Peyer's patch (tissue), 4 donors: ENCODE measurements at regions not wholly inside any gene's neighbourhood (a gene's known extent, or its start where the extent isn't known, plus 50 kb on each side); places are given as distances from the start of the nearest gene placed in this dataset.

Source experiments
- DNase-seq, 3 donors: peaks; one replicate each; pipeline ENCODE4 v3.0.0-alpha.2; 2017 to 2019
- H3K27ac ChIP-seq, 4 donors: fragments of 200-600 bp; sonication (generic); one replicate each; pipeline ENCODE4 v1.5.1; 2016 to 2019
- H3K27me3 ChIP-seq, 2 donors: fragments of 200-600 bp; sonication (generic); one replicate each; pipeline ENCODE4 v1.5.1; 2019
- H3K36me3 ChIP-seq, 3 donors: fragments of 200-600 bp; sonication (generic); one replicate each; pipeline ENCODE4 v1.5.1; 2016 to 2019
- H3K4me1 ChIP-seq, 4 donors: fragments of 200-600 bp; sonication (generic); one replicate each; pipeline ENCODE4 v1.5.1; 2016 to 2019
- H3K4me3 ChIP-seq, 4 donors: fragments of 200-600 bp; sonication (generic); 1 replicate in 3 of 4; 2 replicates in 1 of 4; pipeline ENCODE4 v1.5.1; 2016 to 2019; ENCODE audit warnings: mild to moderate bottlenecking in 1 of 4
- H3K9me3 ChIP-seq, 4 donors: fragments of 200-600 bp; sonication (generic); one replicate each; pipeline ENCODE4 v1.5.1; 2016 to 2019; ENCODE audit warnings: mild to moderate bottlenecking in 1 of 4
- POLR2A ChIP-seq, 2 donors: fragments of 450-650 bp; IDR thresholded peaks; one replicate each; pipeline ENCODE4 v1.5.1; 2017; ENCODE audit warnings: antibody characterized with exemption in 2 of 2, mild to moderate bottlenecking in 2 of 2, moderate library complexity in 2 of 2
- TF ChIP-seq, protein P1 (sequence below), 6 experiments: fragments of 450-650 bp in 4 of 6; fragments of 200-600 bp in 2 of 6; sonication (generic) in 1 of 6; IDR thresholded peaks; one replicate each; pipeline ENCODE4 v1.5.1; 2017 to 2019; ENCODE audit warnings: antibody characterized with exemption in 6 of 6, mild to moderate bottlenecking in 3 of 6, moderate library complexity in 1 of 6

DNA sequence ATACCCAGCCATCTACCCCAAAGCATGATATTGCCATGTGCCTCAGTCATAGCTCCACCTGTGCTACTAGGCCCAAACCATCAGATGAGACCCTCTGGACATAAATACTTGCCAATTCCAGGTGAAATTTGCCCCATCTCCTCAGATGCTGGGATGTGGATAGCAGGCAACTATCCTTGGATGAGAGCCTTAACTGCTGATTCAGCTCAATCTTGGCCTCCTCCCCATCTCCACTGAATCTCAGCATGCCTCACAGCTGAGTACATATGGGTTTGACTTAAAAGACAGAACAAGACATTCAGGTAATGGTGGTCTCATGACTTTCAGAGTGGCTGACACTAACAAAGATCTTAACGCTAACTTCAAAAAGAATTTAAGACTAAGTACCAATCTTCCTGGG, 50.8 kb upstream of the KLHL13 start:
- TF ChIP-seq, protein P1, sequence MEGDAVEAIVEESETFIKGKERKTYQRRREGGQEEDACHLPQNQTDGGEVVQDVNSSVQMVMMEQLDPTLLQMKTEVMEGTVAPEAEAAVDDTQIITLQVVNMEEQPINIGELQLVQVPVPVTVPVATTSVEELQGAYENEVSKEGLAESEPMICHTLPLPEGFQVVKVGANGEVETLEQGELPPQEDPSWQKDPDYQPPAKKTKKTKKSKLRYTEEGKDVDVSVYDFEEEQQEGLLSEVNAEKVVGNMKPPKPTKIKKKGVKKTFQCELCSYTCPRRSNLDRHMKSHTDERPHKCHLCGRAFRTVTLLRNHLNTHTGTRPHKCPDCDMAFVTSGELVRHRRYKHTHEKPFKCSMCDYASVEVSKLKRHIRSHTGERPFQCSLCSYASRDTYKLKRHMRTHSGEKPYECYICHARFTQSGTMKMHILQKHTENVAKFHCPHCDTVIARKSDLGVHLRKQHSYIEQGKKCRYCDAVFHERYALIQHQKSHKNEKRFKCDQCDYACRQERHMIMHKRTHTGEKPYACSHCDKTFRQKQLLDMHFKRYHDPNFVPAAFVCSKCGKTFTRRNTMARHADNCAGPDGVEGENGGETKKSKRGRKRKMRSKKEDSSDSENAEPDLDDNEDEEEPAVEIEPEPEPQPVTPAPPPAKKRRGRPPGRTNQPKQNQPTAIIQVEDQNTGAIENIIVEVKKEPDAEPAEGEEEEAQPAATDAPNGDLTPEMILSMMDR (IDR thresholded peaks at IDR 0.05) = no peak
- no peak for TF ChIP-seq POLR2A (IDR thresholded peaks at IDR 0.05)
- Histone ChIP-seq H3K27ac (no peak overlapping the region), H3K4me3 (no peak overlapping the region), H3K36me3 (no peaks in the 10 kb centered on the region), H3K27me3 (no peaks in the 10 kb centered on the region), H3K4me1 (no peaks in the 10 kb centered on the region), H3K9me3 (no peaks in the 10 kb centered on the region)
- no peak for DNase-seq

DNA sequence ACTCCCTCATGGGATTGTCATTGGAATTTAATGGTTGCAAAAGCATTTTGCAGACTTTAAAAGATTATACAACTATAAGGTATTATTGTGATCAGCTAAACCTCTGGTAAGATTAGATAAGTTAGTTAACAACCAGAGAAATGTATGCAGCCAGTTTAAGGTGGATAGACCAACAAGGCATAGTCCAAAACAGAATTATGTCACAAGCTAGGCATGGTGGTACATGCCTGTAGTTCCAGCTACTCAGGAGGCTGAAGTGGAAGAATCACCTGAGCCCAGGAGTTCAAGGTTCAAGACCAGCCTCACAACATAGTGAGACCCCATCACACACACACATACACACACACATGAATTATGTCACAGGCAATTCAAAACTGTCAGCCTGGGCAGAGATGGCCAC, 54.7 kb upstream of the KLHL13 start:
- Histone ChIP-seq H3K9me3 (no peaks in the 10 kb centered on the region), H3K36me3 (no peaks in the 10 kb centered on the region), H3K27ac (no peak overlapping the region), H3K27me3 (no peaks in the 10 kb centered on the region), H3K4me1 (no peaks in the 10 kb centered on the region), H3K4me3 (no peak overlapping the region)
- no peak for TF ChIP-seq POLR2A (IDR thresholded peaks at IDR 0.05)
- TF ChIP-seq, protein P1 (IDR thresholded peaks at IDR 0.05) = no peak
- no peak for DNase-seq

DNA sequence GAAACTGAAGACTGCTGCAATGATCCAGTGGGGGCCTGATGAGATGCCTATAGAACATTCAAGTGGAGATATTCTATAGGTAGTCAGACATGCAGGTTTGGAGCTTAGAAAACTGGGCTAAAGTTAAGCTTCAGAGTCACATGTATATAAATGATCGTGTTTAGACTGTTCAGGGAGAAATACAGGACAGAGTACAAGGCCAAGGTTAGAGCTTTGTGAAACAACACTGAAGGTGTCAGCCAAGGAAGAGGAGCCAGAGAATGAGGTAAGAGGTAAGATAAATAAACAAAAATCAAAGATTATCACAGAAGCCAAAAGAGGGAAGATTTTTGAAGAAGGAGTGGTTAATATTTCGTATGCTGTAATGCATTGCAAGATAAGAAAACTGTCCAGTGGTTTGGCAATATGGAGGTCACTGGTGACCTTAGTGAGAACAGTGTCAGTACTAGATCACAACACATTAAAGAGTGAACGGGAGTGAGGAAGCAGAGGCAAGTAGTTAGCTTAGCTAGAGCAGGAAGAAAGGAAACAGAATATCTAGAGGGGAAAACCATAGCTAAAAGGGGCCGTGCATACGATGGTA, 58.0 kb upstream of the KLHL13 start:
- no peaks in the 10 kb centered on the region for H3K27me3 ChIP-seq
- H3K4me3 ChIP-seq = no peak overlapping the region
- no peaks in the 10 kb centered on the region for H3K9me3 ChIP-seq
- no peaks in the 10 kb centered on the region for H3K4me1 ChIP-seq
- TF ChIP-seq POLR2A (IDR thresholded peaks at IDR 0.05) = no peak
- TF ChIP-seq, protein P1 (IDR thresholded peaks at IDR 0.05) = no peak
- no peaks in the 10 kb centered on the region for H3K36me3 ChIP-seq
- no peak overlapping the region for H3K27ac ChIP-seq
- no peak for DNase-seq

DNA sequence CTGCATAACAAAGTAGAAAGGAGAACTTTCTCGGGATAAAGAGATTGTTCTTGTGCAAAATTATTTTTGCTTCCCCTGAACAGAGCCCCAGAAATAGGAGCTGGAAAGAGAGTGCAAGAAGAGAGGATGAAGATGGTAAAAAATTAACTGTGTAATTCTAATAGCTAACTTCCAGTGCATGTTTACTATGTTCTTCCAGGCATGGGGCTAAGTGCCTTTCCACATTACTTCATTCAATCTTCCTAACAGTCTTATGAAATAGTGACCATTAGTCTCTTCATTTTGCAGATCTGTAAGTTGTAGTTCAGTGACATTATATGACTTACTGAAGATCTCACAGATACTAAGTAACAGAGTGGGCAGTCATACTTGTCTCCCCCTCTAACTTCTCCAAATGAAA, 61.1 kb upstream of the KLHL13 start:
- no peak overlapping the region for H3K4me3 ChIP-seq
- H3K27me3 ChIP-seq = no peaks in the 10 kb centered on the region
- TF ChIP-seq POLR2A (IDR thresholded peaks at IDR 0.05) = no peak
- TF ChIP-seq, protein P1 (IDR thresholded peaks at IDR 0.05) = no peak
- H3K27ac ChIP-seq = no peak overlapping the region
- no peaks in the 10 kb centered on the region for H3K9me3 ChIP-seq
- H3K36me3 ChIP-seq = no peaks in the 10 kb centered on the region
- no peak for DNase-seq
- H3K4me1 ChIP-seq = no peaks in the 10 kb centered on the region

DNA sequence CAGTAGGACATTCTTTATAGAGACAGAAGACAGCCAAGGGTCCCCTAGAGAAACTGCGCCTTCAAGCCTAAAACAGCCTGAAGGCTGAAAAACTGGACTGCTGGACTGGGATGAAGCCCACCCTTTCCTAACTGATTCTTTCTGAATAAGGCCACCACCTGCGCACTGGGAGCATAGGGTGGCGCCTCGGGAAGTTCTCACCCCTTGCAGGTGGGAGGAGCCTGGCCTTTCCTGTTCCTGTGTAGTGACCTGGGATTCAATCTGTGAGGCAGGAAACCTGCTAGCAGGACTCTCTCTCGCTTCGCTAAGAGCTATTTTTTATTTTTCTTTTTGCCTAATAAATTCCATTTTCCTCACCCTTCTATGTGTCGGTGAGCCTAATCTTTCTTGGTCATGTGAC, 61.8 kb upstream of the KLHL13 start:
- Histone ChIP-seq H3K27ac (no peak overlapping the region), H3K27me3 (no peaks in the 10 kb centered on the region), H3K4me1 (no peaks in the 10 kb centered on the region), H3K36me3 (no peaks in the 10 kb centered on the region), H3K9me3 (no peaks in the 10 kb centered on the region), H3K4me3 (no peak overlapping the region)
- no peak for TF ChIP-seq POLR2A (IDR thresholded peaks at IDR 0.05)
- TF ChIP-seq, protein P1 (IDR thresholded peaks at IDR 0.05) = no peak
- no peak for DNase-seq

DNA sequence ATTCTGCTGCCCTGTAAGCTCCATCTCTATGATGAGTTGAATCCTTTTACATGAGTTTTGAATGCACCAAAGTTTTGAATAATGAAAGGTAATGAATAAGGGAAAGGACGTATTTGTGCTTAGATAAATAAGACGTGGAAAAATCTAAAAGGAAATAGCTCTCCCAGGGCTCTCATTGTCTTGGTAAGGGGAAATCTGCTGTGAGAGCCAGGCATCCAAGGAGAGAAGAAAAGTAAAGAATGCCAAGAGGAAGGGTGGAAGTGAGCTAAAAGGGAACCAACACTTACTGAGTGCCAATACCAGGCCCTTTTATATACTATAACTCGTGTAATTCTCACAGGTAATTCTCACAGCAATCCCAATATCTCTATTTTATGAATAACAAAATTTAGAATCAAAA, 62.6 kb upstream of the KLHL13 start:
- Histone ChIP-seq H3K27me3 (no peaks in the 10 kb centered on the region), H3K9me3 (no peaks in the 10 kb centered on the region), H3K36me3 (no peaks in the 10 kb centered on the region), H3K4me1 (no peaks in the 10 kb centered on the region), H3K27ac (no peak overlapping the region), H3K4me3 (no peak overlapping the region)
- TF ChIP-seq, protein P1 (IDR thresholded peaks at IDR 0.05) = no peak
- no peak for TF ChIP-seq POLR2A (IDR thresholded peaks at IDR 0.05)
- no peak for DNase-seq
